Calu3 (cell line): ENCODE measurements at regions not wholly inside any gene's neighbourhood (a gene's known extent, or its start where the extent isn't known, plus 50 kb on each side); places are given as distances from the start of the nearest gene placed in this dataset.

Experiments
- BruUV-seq: library from RNA; stranded (reverse); fragments of 400-500 nt; replicated peaks from 2 replicates; lab custom pipeline; 2021; lab: Mats Ljungman, UMichigan
- CTCF ChIA-PET: fragments of 300-600 bp; sonication (Branson Sonifier 250); formaldehyde crosslinking; loops from one replicate; lab custom pipeline; 2022; ENCODE audit warnings: antibody characterized with exemption; lab: Charles Lee
- DNase-seq: peaks from one replicate; pipeline ENCODE4 v3.0.0; 2022
- H3K27ac Mint-ChIP-seq: one replicate; pipeline ENCODE4 v1.8.0; 2022; ENCODE audit warnings: mixed read lengths; ENCODE audit not compliant: unreplicated experiment
- H3K27me3 Mint-ChIP-seq: one replicate; pipeline ENCODE4 v1.8.0; 2022; ENCODE audit warnings: mixed read lengths; ENCODE audit not compliant: unreplicated experiment
- H3K36me3 Mint-ChIP-seq: one replicate; pipeline ENCODE4 v1.8.0; 2022; ENCODE audit warnings: mild to moderate bottlenecking, moderate library complexity, mixed read lengths; ENCODE audit not compliant: insufficient read depth, unreplicated experiment
- H3K4me1 Mint-ChIP-seq: one replicate; pipeline ENCODE4 v1.8.0; 2022; ENCODE audit warnings: mild to moderate bottlenecking, low read depth, mixed read lengths; ENCODE audit not compliant: unreplicated experiment
- H3K4me3 Mint-ChIP-seq: one replicate; pipeline ENCODE4 v1.8.0; 2022; ENCODE audit warnings: mild to moderate bottlenecking, low read depth, moderate library complexity, mixed read lengths; ENCODE audit not compliant: unreplicated experiment
- H3K9me3 Mint-ChIP-seq: one replicate; pipeline ENCODE4 v1.8.0; 2022; ENCODE audit warnings: low read depth, mixed read lengths; ENCODE audit not compliant: unreplicated experiment
- intact Hi-C: fragments of 100-400 bp; cut with micrococcal nuclease; formaldehyde crosslinking; loops from one replicate; pipeline ENCODE4 v1.10.0; 2022; ENCODE audit not compliant: unreplicated experiment
- TF ChIP-seq, protein P1 (sequence below): fragments of 200-600 bp; IDR thresholded peaks from one replicate; pipeline ENCODE4 v1.8.0; 2022; ENCODE audit warnings: antibody characterized with exemption; ENCODE audit not compliant: unreplicated experiment

GRCh38 chr3:89565098-89565497 is 457.7 kb downstream of the EPHA3 start:
- Mint-ChIP-seq H3K9me3 (peaks cover 10% of the 10 kb centered on the region), H3K4me1 (peaks cover 9% of the 10 kb centered on the region), H3K4me3 (no peak overlapping the region), H3K27ac (no peak overlapping the region), H3K27me3 (no peaks in the 10 kb centered on the region), H3K36me3 (no peaks in the 10 kb centered on the region)
- CTCF ChIA-PET: no interaction called here
- TF ChIP-seq, protein P1, sequence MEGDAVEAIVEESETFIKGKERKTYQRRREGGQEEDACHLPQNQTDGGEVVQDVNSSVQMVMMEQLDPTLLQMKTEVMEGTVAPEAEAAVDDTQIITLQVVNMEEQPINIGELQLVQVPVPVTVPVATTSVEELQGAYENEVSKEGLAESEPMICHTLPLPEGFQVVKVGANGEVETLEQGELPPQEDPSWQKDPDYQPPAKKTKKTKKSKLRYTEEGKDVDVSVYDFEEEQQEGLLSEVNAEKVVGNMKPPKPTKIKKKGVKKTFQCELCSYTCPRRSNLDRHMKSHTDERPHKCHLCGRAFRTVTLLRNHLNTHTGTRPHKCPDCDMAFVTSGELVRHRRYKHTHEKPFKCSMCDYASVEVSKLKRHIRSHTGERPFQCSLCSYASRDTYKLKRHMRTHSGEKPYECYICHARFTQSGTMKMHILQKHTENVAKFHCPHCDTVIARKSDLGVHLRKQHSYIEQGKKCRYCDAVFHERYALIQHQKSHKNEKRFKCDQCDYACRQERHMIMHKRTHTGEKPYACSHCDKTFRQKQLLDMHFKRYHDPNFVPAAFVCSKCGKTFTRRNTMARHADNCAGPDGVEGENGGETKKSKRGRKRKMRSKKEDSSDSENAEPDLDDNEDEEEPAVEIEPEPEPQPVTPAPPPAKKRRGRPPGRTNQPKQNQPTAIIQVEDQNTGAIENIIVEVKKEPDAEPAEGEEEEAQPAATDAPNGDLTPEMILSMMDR: no peak
- BruUV-seq: no TSS peak
- no peak for DNase-seq
- intact Hi-C loops: no loop called here

GRCh38 chr3:89570465-89570864 is 463.0 kb downstream of the EPHA3 start:
- Mint-ChIP-seq H3K36me3 (no peaks in the 10 kb centered on the region), H3K27ac (no peak overlapping the region), H3K27me3 (no peaks in the 10 kb centered on the region), H3K4me3 (no peak overlapping the region), H3K9me3 (peaks cover 4% of the 10 kb centered on the region), H3K4me1 (no peaks in the 10 kb centered on the region)
- CTCF ChIA-PET: no interaction called here
- intact Hi-C loops: no loop called here
- BruUV-seq: no TSS peak
- TF ChIP-seq, protein P1: no peak
- DNase-seq: no peak

GRCh38 chr3:89571298-89571697 is 463.9 kb downstream of the EPHA3 start:
- DNase-seq: no peak
- no peaks in the 10 kb centered on the region for H3K27me3 Mint-ChIP-seq
- CTCF ChIA-PET: no interaction called here
- BruUV-seq: no TSS peak
- H3K9me3 Mint-ChIP-seq: peaks cover 3% of the 10 kb centered on the region
- no peak overlapping the region for H3K27ac Mint-ChIP-seq
- no peak overlapping the region for H3K4me3 Mint-ChIP-seq
- TF ChIP-seq, protein P1: no peak
- H3K4me1 Mint-ChIP-seq: no peaks in the 10 kb centered on the region
- H3K36me3 Mint-ChIP-seq: no peaks in the 10 kb centered on the region
- intact Hi-C loops: no loop called here

- H3K27ac Mint-ChIP-seq: no peak overlapping the region
- no peaks in the 10 kb centered on the region for H3K4me1 Mint-ChIP-seq
- H3K4me3 Mint-ChIP-seq: no peak overlapping the region
- H3K27me3 Mint-ChIP-seq: no peaks in the 10 kb centered on the region
- no peak for DNase-seq
- no TSS peak for BruUV-seq
- H3K9me3 Mint-ChIP-seq: peaks cover 3% of the 10 kb centered on the region
- TF ChIP-seq, protein P1: no peak
- no peaks in the 10 kb centered on the region for H3K36me3 Mint-ChIP-seq
- intact Hi-C loops: no loop called here
- CTCF ChIA-PET: no interaction called here
Observed at GRCh38 chr3:89571707-89572106, 464.3 kb downstream of the EPHA3 start.
